ENCODE measurements at regions not wholly inside any gene's neighbourhood (a gene's known extent, or its start where the extent isn't known, plus 50 kb on each side); places are given as distances from the start of the nearest gene placed in this dataset.

DNA sequence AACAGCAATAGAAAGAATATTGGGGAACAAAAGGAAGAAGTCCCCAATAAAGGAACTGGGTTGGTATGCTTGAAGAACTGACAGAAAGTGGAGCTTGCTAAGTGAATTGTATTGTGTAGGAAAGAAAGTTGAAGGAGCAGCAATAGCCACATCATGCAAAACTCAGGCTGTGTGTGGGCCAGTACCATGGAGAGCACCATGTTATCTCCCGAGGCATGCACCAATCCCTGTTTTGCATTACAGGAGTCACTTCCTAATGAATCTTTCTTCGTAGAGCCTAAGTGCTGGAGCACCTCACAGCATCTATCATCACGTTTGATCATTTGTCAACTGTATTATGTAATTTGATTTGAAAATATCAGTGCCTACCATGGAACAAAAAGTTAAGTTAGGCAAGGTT lies 137.7 kb upstream of the NMUR2 start:
- TF ChIP-seq, protein P1, sequence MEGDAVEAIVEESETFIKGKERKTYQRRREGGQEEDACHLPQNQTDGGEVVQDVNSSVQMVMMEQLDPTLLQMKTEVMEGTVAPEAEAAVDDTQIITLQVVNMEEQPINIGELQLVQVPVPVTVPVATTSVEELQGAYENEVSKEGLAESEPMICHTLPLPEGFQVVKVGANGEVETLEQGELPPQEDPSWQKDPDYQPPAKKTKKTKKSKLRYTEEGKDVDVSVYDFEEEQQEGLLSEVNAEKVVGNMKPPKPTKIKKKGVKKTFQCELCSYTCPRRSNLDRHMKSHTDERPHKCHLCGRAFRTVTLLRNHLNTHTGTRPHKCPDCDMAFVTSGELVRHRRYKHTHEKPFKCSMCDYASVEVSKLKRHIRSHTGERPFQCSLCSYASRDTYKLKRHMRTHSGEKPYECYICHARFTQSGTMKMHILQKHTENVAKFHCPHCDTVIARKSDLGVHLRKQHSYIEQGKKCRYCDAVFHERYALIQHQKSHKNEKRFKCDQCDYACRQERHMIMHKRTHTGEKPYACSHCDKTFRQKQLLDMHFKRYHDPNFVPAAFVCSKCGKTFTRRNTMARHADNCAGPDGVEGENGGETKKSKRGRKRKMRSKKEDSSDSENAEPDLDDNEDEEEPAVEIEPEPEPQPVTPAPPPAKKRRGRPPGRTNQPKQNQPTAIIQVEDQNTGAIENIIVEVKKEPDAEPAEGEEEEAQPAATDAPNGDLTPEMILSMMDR (IDR thresholded peaks at IDR 0.05; ENCODE audit: insufficient read depth, low read depth, low read length): no peak
- TF ChIP-seq EZH2 (IDR thresholded peaks at IDR 0.05; ENCODE audit: insufficient read depth, low read length): no peak

All from astrocyte (in vitro differentiated cells and primary cell).